GM12878 (cell line): ENCODE measurements at regions not wholly inside any gene's neighbourhood (a gene's known extent, or its start where the extent isn't known, plus 50 kb on each side); places are given as distances from the start of the nearest gene placed in this dataset.

Experiments
- ATAC-seq: fragments of 200-7000 bp; cut with Tn5 transposase; 3 replicates; pipeline ENCODE4 v1.9.1; 2020; ENCODE audit warnings: mild to moderate bottlenecking, moderate library complexity
- BruUV-seq: library from RNA; stranded (reverse); fragments of 400-500 nt; replicated peaks from 2 replicates; lab custom pipeline; 2021; lab: Mats Ljungman, UMichigan
- CTCF ChIA-PET: fragments of 300-600 bp; sonication (Branson Sonifier 250); formaldehyde crosslinking; extraction: SDS; loops from one replicate; lab custom pipeline; 2021; ENCODE audit warnings: inconsistent platforms; lab: Yijun Ruan, JAX
- POLR2A ChIA-PET: fragments of 350-600 bp; formaldehyde crosslinking; extraction: SDS; loops from one replicate; lab custom pipeline; 2021; ENCODE audit warnings: inconsistent platforms; lab: Charles Lee
- RAD21 ChIA-PET: fragments of 300-600 bp; sonication (Branson Sonifier 250); formaldehyde crosslinking; loops from one replicate; lab custom pipeline; 2023; ENCODE audit warnings: antibody characterized with exemption; ENCODE audit not compliant: unreplicated experiment; lab: Charles Lee
- SMC1A ChIA-PET: fragments of 300-600 bp; sonication (Branson Sonifier 250); formaldehyde crosslinking; loops from one replicate; lab custom pipeline; 2023; ENCODE audit not compliant: unreplicated experiment, uncharacterized antibody; lab: Charles Lee
- DNase-seq: peaks from one replicate; pipeline ENCODE4 v3.0.0-alpha.2; 2011; ENCODE audit warnings: low read depth, low spot score
- FAIRE-seq: peaks from 3 replicates; lab custom pipeline; 2011; peaks lifted over from hg19 to GRCh38; lab: Jason Lieb, UNC
- H2AFZ ChIP-seq: 2 replicates; pipeline ENCODE4 v1.6.0; 2011; ENCODE audit warnings: low read depth, low read length, control low read depth; ENCODE audit not compliant: control insufficient read depth
- H3K27ac ChIP-seq: 2 replicates; pipeline ENCODE4 v1.5.1; 2011; ENCODE audit warnings: control low read depth; ENCODE audit not compliant: control insufficient read depth, insufficient read depth
- H3K27me3 ChIP-seq, 2 experiments: replicated peaks in 1 of 2; 2 replicates each; pipeline versions ENCODE4 v1.6.0 to v1.6.1; 2011; ENCODE audit warnings: low read length in 1 of 2; ENCODE audit not compliant: control insufficient read depth in 2 of 2, insufficient read depth in 2 of 2
- H3K36me3 ChIP-seq, 2 experiments: 2 replicates each; pipeline ENCODE4 v1.5.1; 2011; ENCODE audit warnings: low read length in 1 of 2; ENCODE audit not compliant: control insufficient read depth in 2 of 2, insufficient read depth in 2 of 2
- H3K4me1 ChIP-seq: 2 replicates; pipeline ENCODE4 v1.6.1; 2011; ENCODE audit warnings: mild to moderate bottlenecking, low read length, moderate library complexity, mixed read lengths; ENCODE audit not compliant: control insufficient read depth, insufficient read depth
- H3K4me2 ChIP-seq: 2 replicates; pipeline ENCODE4 v1.6.0; 2011; ENCODE audit warnings: control low read depth; ENCODE audit not compliant: control insufficient read depth, insufficient read depth
- H3K4me3 ChIP-seq: fragments of 200-600 bp; sonication (generic); 2 replicates; pipeline ENCODE4 v1.5.1; 2016
- H3K79me2 ChIP-seq: 2 replicates; pipeline ENCODE4 v1.6.0; 2011; ENCODE audit warnings: low read length; ENCODE audit not compliant: control insufficient read depth, insufficient read depth
- H3K9ac ChIP-seq: 2 replicates; pipeline ENCODE4 v1.8.0; 2011; ENCODE audit warnings: low read length, control low read depth, mixed read lengths; ENCODE audit not compliant: control insufficient read depth, insufficient read depth
- H3K9me3 ChIP-seq: replicated peaks from 3 replicates; pipeline ENCODE4 v1.5.1; 2011; ENCODE audit warnings: mild to moderate bottlenecking, low read length; ENCODE audit not compliant: control insufficient read depth, insufficient read depth
- H4K20me1 ChIP-seq: 2 replicates; pipeline ENCODE4 v1.6.0; 2011; ENCODE audit not compliant: control insufficient read depth, insufficient read depth
- CBFB ChIP-seq: IDR thresholded peaks from 2 replicates; pipeline ENCODE4 v1.6.1; 2016; ENCODE audit warnings: antibody characterized with exemption, low read depth
- FOS ChIP-seq: IDR thresholded peaks from 3 replicates; pipeline ENCODE4 v1.6.1; 2011; ENCODE audit warnings: borderline replicate concordance; ENCODE audit not compliant: insufficient read length; ENCODE audit errors: extremely low read depth
- MTA3 ChIP-seq: IDR thresholded peaks from 2 replicates; pipeline ENCODE4 v1.6.1; 2012; ENCODE audit warnings: low read length, inconsistent platforms, borderline replicate concordance
- NKRF ChIP-seq: fragments of 450-650 bp; conservative IDR thresholded peaks from 2 replicates; pipeline ENCODE4 v1.6.1; 2017; ENCODE audit warnings: mild to moderate bottlenecking, moderate library complexity
- POLR2AphosphoS5 ChIP-seq: IDR thresholded peaks from 2 replicates; pipeline ENCODE4 v1.6.1; 2011; ENCODE audit warnings: mild to moderate bottlenecking, low read length, inconsistent platforms
- PRDM15 ChIP-seq: fragments of 450-650 bp; formaldehyde crosslinking; IDR thresholded peaks from 2 replicates; pipeline ENCODE4 v1.4.0; 2020; ENCODE audit warnings: mild to moderate bottlenecking, moderate library complexity
- RAD21 ChIP-seq: IDR thresholded peaks from 2 replicates; pipeline ENCODE4 v1.6.1; 2011; ENCODE audit warnings: mild to moderate bottlenecking, low read depth, low read length, moderate library complexity; ENCODE audit not compliant: insufficient read depth
- RAD51 ChIP-seq: fragments of 450-650 bp; IDR thresholded peaks from 2 replicates; pipeline ENCODE4 v1.6.1; 2016; ENCODE audit warnings: moderate library complexity, mild to moderate bottlenecking, inconsistent platforms
- SMC3 ChIP-seq: IDR thresholded peaks from 2 replicates; pipeline ENCODE4 v1.6.1; 2011; ENCODE audit warnings: low read length, improper control_type of control experiment, borderline replicate concordance
- STAT3 ChIP-seq: IDR thresholded peaks from 2 replicates; pipeline ENCODE4 v1.6.1; 2011; ENCODE audit warnings: low read depth, low read length, improper control_type of control experiment
- SUPT20H ChIP-seq: IDR thresholded peaks from 2 replicates; pipeline ENCODE4 v1.6.1; 2011; ENCODE audit warnings: low read depth, mild to moderate bottlenecking, low read length, moderate library complexity, borderline replicate concordance; ENCODE audit not compliant: control insufficient read depth
- ZSCAN29 ChIP-seq: fragments of 450-650 bp; IDR thresholded peaks from 2 replicates; pipeline ENCODE4 v1.6.1; 2017; ENCODE audit warnings: mild to moderate bottlenecking, moderate library complexity
- WGBS: methylation state at CpG from one replicate; pipeline ENCODE4 v1.1.6; 2016; ENCODE audit warnings: low lambda C conversion rate; ENCODE audit not compliant: insufficient replicate concordance, insufficient coverage; ENCODE audit errors: missing lambda C conversion rate; 5-methylcytosine and 5-hydroxymethylcytosine counted together
- in situ Hi-C: fragments of 300-500 bp; cut with MboI; formaldehyde crosslinking; loops from 9 replicates; pipeline ENCODE4 v1.14.3; 2018; ENCODE audit warnings: mixed read lengths
- intact Hi-C: fragments of 100-400 bp; cut with micrococcal nuclease; formaldehyde crosslinking; loops from one replicate; pipeline ENCODE4 v1.14.2; 2022; ENCODE audit not compliant: unreplicated experiment
- TF ChIP-seq, protein P1 (sequence below): fragments of 150-350 bp; IDR thresholded peaks from 2 replicates; pipeline ENCODE4 v1.6.1; 2016; ENCODE audit warnings: low read depth, low read length
- TF ChIP-seq, protein P2 (sequence below): IDR thresholded peaks from 2 replicates; pipeline ENCODE4 v1.6.1; 2011; ENCODE audit warnings: low read depth, mild to moderate bottlenecking, low read length, moderate library complexity, borderline replicate concordance; ENCODE audit errors: extremely low read depth

GRCh38 chr7:127513311-127513710 lies 72.1 kb downstream of the GCC1 start:
- H3K4me1 ChIP-seq: no peaks in the 10 kb centered on the region
- DNase-seq (no peak), ATAC-seq (no peak), FAIRE-seq (no peak)
- CTCF ChIA-PET: no interaction called here
- no peak overlapping the region for H3K4me2 ChIP-seq
- POLR2A ChIA-PET: no interaction called here
- H3K9me3 ChIP-seq: no peaks in the 10 kb centered on the region
- no peaks in the 10 kb centered on the region for H3K36me3 ChIP-seq
- H3K27ac ChIP-seq: no peak overlapping the region
- no peak overlapping the region for H3K4me3 ChIP-seq
- no peaks in the 10 kb centered on the region for H3K79me2 ChIP-seq
- intact Hi-C loops (loop anchor here (5.0 kb wide), 1 partner anchor 166 kb away; no protein-coding TSS in a partner anchor), in situ Hi-C loops (no loop called here)
- H4K20me1 ChIP-seq: no peaks in the 10 kb centered on the region
- H3K27me3 ChIP-seq: peaks cover 0 to 3% of the 10 kb centered on the region in 2 experiments; a peak in 1 of 4 replicates
- no peak overlapping the region for H3K9ac ChIP-seq
- 84% methylated on average over 11 of the region's 11 CpGs for WGBS
- no peak overlapping the region for H2AFZ ChIP-seq
- no TSS peak for BruUV-seq
- SMC1A ChIA-PET: no interaction called here
- RAD21 ChIA-PET: no interaction called here
- TF ChIP-seq RAD21 (no peak), STAT3 (no peak), FOS (no peak), CBFB (no peak), SUPT20H (no peak), MTA3 (no peak), ZSCAN29 (no peak), SMC3 (no peak), PRDM15 (CRISPR knock-in tag) (no peak), POLR2AphosphoS5 (no peak), NKRF (no peak), RAD51 (no peak)
- TF ChIP-seq, protein P1, sequence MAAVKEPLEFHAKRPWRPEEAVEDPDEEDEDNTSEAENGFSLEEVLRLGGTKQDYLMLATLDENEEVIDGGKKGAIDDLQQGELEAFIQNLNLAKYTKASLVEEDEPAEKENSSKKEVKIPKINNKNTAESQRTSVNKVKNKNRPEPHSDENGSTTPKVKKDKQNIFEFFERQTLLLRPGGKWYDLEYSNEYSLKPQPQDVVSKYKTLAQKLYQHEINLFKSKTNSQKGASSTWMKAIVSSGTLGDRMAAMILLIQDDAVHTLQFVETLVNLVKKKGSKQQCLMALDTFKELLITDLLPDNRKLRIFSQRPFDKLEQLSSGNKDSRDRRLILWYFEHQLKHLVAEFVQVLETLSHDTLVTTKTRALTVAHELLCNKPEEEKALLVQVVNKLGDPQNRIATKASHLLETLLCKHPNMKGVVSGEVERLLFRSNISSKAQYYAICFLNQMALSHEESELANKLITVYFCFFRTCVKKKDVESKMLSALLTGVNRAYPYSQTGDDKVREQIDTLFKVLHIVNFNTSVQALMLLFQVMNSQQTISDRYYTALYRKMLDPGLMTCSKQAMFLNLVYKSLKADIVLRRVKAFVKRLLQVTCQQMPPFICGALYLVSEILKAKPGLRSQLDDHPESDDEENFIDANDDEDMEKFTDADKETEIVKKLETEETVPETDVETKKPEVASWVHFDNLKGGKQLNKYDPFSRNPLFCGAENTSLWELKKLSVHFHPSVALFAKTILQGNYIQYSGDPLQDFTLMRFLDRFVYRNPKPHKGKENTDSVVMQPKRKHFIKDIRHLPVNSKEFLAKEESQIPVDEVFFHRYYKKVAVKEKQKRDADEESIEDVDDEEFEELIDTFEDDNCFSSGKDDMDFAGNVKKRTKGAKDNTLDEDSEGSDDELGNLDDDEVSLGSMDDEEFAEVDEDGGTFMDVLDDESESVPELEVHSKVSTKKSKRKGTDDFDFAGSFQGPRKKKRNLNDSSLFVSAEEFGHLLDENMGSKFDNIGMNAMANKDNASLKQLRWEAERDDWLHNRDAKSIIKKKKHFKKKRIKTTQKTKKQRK: no peak
- TF ChIP-seq, protein P2, sequence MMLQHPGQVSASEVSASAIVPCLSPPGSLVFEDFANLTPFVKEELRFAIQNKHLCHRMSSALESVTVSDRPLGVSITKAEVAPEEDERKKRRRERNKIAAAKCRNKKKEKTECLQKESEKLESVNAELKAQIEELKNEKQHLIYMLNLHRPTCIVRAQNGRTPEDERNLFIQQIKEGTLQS: no peak
